ENCODE measurements at regions not wholly inside any gene's neighbourhood (a gene's known extent, or its start where the extent isn't known, plus 50 kb on each side); places are given as distances from the start of the nearest gene placed in this dataset.
A peak's percentile ranks its signal among the peaks of the same experiment; 100 is the strongest.

DNA sequence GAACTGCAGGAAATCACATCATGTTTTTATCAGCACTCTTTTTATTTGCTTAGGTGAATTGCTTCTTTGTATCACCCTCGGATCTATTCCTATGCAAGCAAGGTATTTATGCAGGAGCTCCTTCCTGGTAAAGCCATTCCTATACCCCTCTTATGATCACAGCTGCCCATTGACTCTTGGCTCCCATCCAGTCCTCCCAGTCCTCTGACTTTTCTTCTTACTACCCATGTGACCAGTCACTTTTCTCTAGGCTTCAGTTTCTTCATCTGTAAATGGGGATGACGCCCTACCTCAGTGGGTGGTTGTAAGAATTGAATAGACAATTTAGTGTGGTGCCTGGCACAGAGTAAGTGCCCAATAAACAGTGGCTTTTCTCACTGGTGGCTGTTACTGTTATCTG, 144.9 kb downstream of the FHIP1A start:
- ATAC-seq = no peak
- DNase-seq = no peak
- intact Hi-C loops (cut with micrococcal nuclease) = no loop called here

DNA sequence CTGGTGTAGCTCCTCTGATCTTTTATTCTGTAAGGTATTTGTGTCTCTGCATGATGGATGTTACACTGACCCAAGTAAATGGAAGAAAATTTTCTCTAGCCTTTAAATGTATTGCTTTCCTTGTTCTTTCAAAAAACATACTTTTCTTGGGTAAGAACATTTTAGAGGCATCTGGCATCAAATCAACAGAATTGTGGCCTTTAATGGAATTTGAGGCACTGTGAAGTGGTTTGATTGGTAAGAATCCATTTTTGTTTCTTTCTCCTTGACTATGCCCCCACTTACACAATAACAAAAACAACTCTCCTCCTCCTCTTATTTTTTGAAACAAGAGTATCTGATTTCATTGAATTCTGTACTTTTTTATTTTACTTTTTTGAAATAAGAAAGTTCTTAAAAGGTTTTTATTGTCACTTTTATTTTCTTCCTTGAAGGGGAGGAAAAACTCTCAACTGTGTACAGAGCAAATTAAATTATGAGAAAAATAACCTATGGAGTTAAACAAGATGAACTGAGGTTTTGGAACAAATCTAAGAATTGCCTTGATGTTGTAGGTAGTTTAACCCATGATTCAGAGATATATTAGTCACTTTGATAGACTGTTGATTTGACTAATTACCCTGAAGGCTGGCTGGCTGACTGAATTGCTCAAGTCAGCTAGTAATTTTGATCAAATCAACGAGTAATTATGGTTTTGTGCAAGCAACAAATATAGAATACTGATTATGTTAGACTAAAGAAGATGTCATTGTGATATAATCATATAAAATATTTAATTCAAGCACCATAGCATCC, 146.4 kb downstream of the FHIP1A start:
- intact Hi-C loops (cut with micrococcal nuclease) = no loop called here
- no peak for DNase-seq
- ATAC-seq = no peak

GRCh38 chr4:151558496-151559113, 149.6 kb downstream of the FHIP1A start:
- ATAC-seq (no peak), DNase-seq (no peak)
- intact Hi-C loops (cut with micrococcal nuclease) = no loop called here

DNA sequence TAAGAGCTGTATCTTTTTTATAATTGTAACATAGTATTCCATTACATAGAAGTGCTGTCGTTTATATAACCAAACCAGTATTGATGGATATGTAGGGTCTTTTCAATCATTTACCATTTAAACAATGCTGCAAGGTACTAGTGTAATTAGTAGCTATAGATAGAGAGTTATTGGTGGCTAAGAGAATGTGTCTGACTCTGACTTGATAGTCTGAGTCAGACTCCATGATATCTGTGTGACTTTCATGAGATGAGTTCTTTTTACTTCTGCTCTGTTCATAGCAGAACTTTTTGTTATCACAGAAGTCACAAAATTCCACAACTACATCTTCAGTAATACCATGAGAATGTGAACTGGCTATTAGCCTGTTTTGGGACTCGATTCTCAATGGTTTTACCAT, 150.6 kb downstream of the FHIP1A start:
- no peak for DNase-seq
- intact Hi-C loops (cut with micrococcal nuclease) = no loop called here
- no peak for ATAC-seq

DNA sequence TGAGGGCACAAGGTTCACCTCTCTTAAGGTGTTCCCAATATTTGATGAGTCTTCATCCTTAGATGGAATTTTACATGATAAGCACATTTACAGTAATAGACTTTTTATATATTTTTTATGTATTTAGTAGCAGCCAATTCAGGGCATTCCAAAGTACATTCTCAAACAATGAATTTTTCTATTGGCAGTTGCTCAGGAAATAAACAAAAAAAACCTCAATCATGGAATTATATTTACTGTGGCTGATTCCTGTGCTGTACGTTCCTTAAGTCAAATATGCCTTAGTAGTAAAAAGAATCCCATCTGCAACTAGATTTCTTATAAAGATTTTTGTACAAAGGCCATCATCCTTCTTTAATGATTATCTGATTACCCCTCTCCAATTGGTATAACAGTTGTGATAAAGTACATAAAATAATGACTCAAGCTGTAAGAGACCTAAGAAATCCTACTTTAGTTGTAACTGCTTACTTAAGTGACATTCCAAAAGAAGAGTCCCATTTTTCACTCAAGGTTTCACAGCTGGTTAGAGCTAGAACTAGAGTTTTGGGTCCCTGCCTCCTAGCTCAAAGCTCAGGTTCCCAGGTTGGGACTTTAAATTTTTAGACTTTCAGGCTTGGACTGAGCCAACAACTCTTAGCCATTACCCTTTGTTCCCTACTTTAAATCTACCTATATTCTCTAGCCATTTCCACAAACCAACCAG, 152.7 kb downstream of the FHIP1A start:
- DNase-seq (no peak), ATAC-seq (no peak)
- intact Hi-C loops (cut with micrococcal nuclease) = no loop called here

- DNase-seq = no peak
- no peak for ATAC-seq
- intact Hi-C loops (cut with micrococcal nuclease) = no loop called here
These were observed 154.2 kb downstream of the FHIP1A start for GRCh38 chr4:151563194-151563593.

- no peak for DNase-seq
- no peak for ATAC-seq
- intact Hi-C loops (cut with micrococcal nuclease) = no loop called here
These were observed 155.3 kb downstream of the FHIP1A start for GRCh38 chr4:151564321-151564720.

DNA sequence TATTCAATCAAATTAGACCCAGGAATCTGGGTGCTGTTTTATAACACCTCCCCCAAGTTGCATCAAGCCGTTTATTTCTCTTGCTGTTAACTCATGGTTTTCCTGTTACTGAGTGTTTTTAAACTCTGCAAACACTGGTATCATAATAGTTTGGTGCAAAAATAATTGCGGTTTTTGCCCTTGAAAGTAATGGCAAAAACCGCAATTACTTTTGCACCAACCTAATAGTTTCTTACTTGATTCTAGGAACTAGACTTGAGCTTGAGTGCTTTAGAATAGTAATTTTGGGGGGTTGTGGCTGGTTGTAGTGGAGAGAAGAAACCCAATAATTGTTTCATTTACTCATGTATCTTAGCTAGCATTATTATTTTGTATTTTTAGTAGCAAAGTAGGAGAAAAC, 156.6 kb downstream of the FHIP1A start:
- no peak for ATAC-seq
- intact Hi-C loops (cut with micrococcal nuclease) = no loop called here
- DNase-seq = no peak

DNA sequence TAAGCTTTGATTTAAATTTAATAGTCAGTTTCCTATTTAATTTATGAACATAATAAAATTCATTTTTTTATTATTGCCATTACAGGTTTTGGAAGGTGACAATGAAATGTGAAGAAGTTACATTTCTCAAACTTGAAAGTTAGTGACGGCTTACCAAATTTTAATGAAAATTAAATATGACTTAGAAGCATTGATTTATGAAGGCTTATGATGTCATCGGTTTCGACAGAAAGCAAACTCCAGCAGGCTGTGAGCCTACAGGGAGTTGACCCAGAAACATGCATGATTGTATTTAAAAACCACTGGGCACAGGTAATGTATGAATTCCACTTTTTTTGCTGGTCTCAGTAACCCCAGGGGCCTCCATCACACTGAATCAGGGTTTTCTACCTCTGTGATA, 157.1 kb downstream of the FHIP1A start:
- DNase-seq (no peak), ATAC-seq (no peak)
- intact Hi-C loops (cut with micrococcal nuclease) = no loop called here

DNA sequence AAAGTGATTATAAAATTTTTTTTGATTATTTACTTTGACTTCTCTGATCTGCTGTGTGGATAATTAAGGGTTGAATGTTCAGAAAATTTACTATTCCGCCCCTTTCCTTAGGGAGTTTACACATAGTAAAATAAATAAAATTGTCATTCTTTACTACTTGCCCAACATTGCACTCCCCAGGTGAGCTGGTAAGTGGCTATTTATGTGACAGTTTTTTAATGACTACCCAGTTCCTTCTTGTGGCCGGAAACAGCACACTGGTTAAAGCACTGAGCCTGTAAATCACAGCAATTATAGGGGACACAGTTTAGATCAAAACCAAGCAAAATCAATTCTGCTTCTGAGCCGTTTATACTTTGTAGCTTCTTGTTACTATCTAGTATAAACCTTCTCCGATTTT, 158.1 kb downstream of the FHIP1A start:
- intact Hi-C loops (cut with micrococcal nuclease) = no loop called here
- no peak for DNase-seq
- no peak for ATAC-seq

GRCh38 chr4:151568966-151569365, 160.0 kb downstream of the FHIP1A start:
- intact Hi-C loops (cut with micrococcal nuclease) = no loop called here
- DNase-seq = no peak
- no peak for ATAC-seq

- DNase-seq (no peak), ATAC-seq (peak; percentile 92)
- intact Hi-C loops (cut with micrococcal nuclease) = no loop called here
These were observed 160.7 kb downstream of the FHIP1A start for GRCh38 chr4:151569650-151570049.

- ATAC-seq (no peak), DNase-seq (no peak)
- intact Hi-C loops (cut with micrococcal nuclease) = no loop called here
These were observed 164.5 kb downstream of the FHIP1A start for GRCh38 chr4:151573474-151573873.

DNA sequence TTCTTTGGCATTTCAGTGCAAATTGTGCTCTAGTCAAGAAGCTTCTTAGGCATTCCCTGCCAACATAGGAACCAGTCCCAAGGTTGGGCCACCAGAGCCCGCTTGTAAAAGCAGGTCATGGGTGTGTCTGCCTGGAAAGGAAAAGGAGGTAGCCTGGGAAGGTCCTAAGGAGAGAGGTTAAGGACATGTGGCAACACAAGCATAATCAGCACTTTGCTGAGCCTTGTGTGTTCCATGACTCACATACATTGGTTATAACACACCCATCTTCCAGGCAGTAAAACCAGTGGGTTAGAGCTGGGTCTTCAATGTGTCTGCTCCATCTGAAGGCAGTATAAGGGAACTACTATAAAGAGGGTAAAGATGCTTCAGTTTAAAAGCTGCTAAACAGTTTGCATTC, 165.0 kb downstream of the FHIP1A start:
- DNase-seq (no peak), ATAC-seq (no peak)
- intact Hi-C loops (cut with micrococcal nuclease) = no loop called here

DNA sequence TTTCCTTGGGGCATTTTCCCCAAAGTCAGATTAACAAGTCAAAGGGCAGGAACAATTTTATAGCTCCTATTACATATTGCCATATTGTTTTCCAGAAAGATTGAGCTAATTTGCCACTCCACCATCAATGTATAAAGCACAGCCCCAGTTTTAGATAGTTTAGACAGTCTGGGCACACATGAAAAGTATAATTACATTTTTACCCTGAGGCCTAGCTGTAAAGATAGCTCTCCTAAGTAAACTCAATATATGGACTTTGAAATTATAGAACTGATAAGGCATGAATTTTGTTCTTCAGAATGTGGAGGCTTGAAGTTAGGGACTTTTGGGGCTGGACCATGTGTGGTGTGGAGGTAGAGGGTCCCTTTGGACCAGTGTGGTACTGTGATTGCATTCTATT, 166.0 kb downstream of the FHIP1A start:
- ATAC-seq (no peak), DNase-seq (no peak)
- intact Hi-C loops (cut with micrococcal nuclease) = no loop called here

- DNase-seq (no peak), ATAC-seq (peak; percentile 35)
- intact Hi-C loops (cut with micrococcal nuclease) = no loop called here
These were observed 166.7 kb downstream of the FHIP1A start for GRCh38 chr4:151575646-151576045.

- intact Hi-C loops (cut with micrococcal nuclease) = no loop called here
- DNase-seq (no peak), ATAC-seq (peak; percentile 58)
These were observed 167.7 kb downstream of the FHIP1A start for GRCh38 chr4:151576627-151577026.

DNA sequence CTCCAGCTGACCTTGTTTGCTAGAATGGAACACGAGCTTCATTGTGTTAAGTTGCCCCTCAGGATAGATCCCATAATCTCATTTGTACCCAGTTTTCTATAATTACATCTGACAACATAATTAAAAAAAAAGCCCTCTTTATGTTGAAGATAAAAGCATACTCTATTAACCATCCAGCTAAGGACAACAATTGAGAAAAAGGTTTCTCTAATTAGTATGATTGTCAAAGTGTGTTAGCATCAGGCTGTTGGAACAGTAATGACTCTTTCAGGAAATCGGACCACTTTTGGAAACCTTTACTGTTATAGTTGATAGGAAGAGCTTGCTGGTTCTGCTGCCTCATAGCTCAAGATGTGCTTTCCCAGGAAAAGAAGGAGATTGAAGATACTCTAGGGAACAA, 172.6 kb downstream of the FHIP1A start:
- ATAC-seq (no peak), DNase-seq (no peak)
- intact Hi-C loops (cut with micrococcal nuclease) = no loop called here

- intact Hi-C loops (cut with micrococcal nuclease) = no loop called here
- DNase-seq = no peak
- no peak for ATAC-seq
These were observed 173.1 kb downstream of the FHIP1A start for GRCh38 chr4:151582098-151582497.

DNA sequence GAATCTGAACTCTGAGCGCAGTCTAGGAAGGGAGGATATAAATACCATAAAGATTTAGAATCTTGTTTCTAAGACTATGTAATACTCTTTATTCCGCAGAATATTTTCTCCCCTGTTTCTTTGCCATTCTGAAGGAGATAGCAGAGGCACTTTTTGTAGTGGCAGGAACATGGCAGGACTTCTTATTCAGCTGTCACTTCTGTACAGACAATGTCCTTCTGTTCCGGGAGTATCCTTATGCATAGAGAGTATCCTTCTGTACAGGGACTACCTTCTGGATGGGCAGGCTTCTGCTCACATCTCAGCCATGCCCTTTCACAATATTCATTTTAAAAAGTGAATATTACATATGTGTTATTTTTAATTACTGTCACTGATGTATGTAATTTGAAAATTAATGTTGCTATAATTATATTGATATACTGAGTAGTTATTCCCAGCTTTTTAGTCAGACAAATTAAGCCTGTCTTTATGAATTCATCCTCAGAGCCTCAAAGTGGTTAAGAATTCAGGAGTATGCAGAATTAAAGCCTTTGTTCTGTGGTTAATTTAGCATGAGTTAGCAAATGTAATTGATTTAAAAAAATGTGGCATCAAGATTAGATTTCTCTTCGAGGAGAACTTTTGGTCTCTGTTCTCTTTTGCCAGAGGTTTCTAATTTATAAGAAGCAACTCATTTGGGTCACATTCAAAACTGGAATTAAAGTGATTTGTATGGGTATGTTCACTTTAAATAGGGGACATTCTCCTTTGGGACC, 174.4 kb downstream of the FHIP1A start:
- DNase-seq = no peak
- no peak for ATAC-seq
- intact Hi-C loops (cut with micrococcal nuclease) = no loop called here

Measured in left ventricle myocardium superior (tissue), 1 donor.